ENCODE measurements at regions not wholly inside any gene's neighbourhood (a gene's known extent, or its start where the extent isn't known, plus 50 kb on each side); places are given as distances from the start of the nearest gene placed in this dataset.

DNA sequence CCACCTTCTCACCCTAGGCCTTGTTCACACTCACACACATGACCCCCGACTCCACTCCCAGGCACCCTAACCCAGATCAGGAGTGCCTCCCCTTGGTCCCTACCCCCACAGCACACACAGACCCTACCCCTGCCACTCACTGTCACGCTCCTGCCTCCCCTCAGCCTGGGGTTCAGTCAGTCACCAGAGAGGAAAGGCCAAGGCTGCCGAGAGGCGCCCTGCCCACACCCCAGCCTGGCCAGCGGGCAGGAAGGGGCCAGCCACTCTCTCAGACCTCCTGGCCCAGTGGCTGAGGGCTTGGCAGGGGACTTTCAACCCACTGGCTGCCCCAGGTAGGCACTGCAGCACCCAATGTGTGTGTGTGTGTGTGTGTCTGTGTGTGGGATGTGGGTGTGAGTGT, 122.4 kb upstream of the MVB12B start:
- BruUV-seq (replicated peaks), result no TSS peak
- intact Hi-C loops (cut with micrococcal nuclease; ENCODE audit: unreplicated experiment), result no loop called here
- Histone ChIP-seq H2AFZ (ENCODE audit: control insufficient read depth, low read depth, low read length) (no peak overlapping the region), H3K36me3 (ENCODE audit: control insufficient read depth in 2 of 2, insufficient read depth in 2 of 2, low read length in 1 of 2) (no peaks in the 10 kb centered on the region), H3K27me3 (replicated peaks in 1 of 2; ENCODE audit: control insufficient read depth in 2 of 2, insufficient read depth in 2 of 2, low read length in 1 of 2) (peaks cover 0 to 2% of the 10 kb centered on the region in 2 experiments; a peak in 3 of 4 replicates), H3K9me3 (replicated peaks; ENCODE audit: control insufficient read depth, insufficient read depth, low read length) (no peaks in the 10 kb centered on the region; the same call in 2 of the 3 replicates), H3K79me2 (ENCODE audit: control insufficient read depth, insufficient read depth, low read length) (no peaks in the 10 kb centered on the region), H4K20me1 (ENCODE audit: control insufficient read depth, insufficient read depth) (no peaks in the 10 kb centered on the region), H3K9ac (ENCODE audit: control insufficient read depth, insufficient read depth, low read length) (no peak overlapping the region), H3K4me2 (ENCODE audit: control insufficient read depth, insufficient read depth) (no peak overlapping the region), H3K4me1 (ENCODE audit: control insufficient read depth, insufficient read depth, low read length) (no peaks in the 10 kb centered on the region), H3K27ac (ENCODE audit: control insufficient read depth, insufficient read depth) (no peak overlapping the region), H3K4me3 (no peak overlapping the region)
- RAD21 ChIA-PET (ENCODE audit: unreplicated experiment), result no interaction called here
- TF ChIP-seq MYB (IDR thresholded peaks at IDR 0.05; ENCODE audit: borderline replicate concordance, low read depth, low read length) (no peak), MEF2A (IDR thresholded peaks at IDR 0.05; ENCODE audit: insufficient read depth, low read depth, low read length) (no peak), DPF2 (IDR thresholded peaks at IDR 0.05) (no peak), MTA3 (IDR thresholded peaks at IDR 0.05; ENCODE audit: borderline replicate concordance, low read length) (no peak)
- TF ChIP-seq, protein P1, sequence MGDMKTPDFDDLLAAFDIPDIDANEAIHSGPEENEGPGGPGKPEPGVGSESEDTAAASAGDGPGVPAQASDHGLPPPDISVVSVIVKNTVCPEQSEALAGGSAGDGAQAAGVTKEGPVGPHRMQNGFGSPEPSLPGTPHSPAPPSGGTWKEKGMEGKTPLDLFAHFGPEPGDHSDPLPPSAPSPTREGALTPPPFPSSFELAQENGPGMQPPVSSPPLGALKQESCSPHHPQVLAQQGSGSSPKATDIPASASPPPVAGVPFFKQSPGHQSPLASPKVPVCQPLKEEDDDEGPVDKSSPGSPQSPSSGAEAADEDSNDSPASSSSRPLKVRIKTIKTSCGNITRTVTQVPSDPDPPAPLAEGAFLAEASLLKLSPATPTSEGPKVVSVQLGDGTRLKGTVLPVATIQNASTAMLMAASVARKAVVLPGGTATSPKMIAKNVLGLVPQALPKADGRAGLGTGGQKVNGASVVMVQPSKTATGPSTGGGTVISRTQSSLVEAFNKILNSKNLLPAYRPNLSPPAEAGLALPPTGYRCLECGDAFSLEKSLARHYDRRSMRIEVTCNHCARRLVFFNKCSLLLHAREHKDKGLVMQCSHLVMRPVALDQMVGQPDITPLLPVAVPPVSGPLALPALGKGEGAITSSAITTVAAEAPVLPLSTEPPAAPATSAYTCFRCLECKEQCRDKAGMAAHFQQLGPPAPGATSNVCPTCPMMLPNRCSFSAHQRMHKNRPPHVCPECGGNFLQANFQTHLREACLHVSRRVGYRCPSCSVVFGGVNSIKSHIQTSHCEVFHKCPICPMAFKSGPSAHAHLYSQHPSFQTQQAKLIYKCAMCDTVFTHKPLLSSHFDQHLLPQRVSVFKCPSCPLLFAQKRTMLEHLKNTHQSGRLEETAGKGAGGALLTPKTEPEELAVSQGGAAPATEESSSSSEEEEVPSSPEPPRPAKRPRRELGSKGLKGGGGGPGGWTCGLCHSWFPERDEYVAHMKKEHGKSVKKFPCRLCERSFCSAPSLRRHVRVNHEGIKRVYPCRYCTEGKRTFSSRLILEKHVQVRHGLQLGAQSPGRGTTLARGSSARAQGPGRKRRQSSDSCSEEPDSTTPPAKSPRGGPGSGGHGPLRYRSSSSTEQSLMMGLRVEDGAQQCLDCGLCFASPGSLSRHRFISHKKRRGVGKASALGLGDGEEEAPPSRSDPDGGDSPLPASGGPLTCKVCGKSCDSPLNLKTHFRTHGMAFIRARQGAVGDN (IDR thresholded peaks at IDR 0.05), result no peak
- TF ChIP-seq, protein P2, sequence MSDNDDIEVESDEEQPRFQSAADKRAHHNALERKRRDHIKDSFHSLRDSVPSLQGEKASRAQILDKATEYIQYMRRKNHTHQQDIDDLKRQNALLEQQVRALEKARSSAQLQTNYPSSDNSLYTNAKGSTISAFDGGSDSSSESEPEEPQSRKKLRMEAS (IDR thresholded peaks at IDR 0.05; ENCODE audit: low read depth, low read length), result no peak
- CTCF ChIA-PET, result no interaction called here
- ATAC-seq (no peak), DNase-seq (ENCODE audit: low read depth, low spot score) (no peak), FAIRE-seq (no peak)
- in situ Hi-C loops (cut with MboI), result no loop called here
- POLR2A ChIA-PET, result no interaction called here
- 82% methylated on average over 5 of the region's 5 CpGs for WGBS (ENCODE audit: insufficient coverage, insufficient replicate concordance, low lambda C conversion rate, missing lambda C conversion rate)
- SMC1A ChIA-PET (ENCODE audit: uncharacterized antibody, unreplicated experiment), result no interaction called here

Measured in GM12878 (cell line).